K562 (cell line): ENCODE measurements at regions not wholly inside any gene's neighbourhood (a gene's known extent, or its start where the extent isn't known, plus 50 kb on each side); places are given as distances from the start of the nearest gene placed in this dataset.

Experiments used
- ATAC-seq: fragments of 200-7000 bp; cut with Tn5 transposase; 3 replicates; pipeline ENCODE4 v1.9.1; 2020; ENCODE audit warnings: moderate library complexity
- BruUV-seq: library from RNA; stranded (reverse); fragments of 400-500 nt; replicated peaks from 2 replicates; lab custom pipeline; 2021; lab: Mats Ljungman, UMichigan
- CTCF ChIA-PET: fragments of 300-600 bp; formaldehyde crosslinking; extraction: SDS; loops from one replicate; lab custom pipeline; 2021; ENCODE audit warnings: low intra/inter-chr PET ratio; lab: Yijun Ruan, JAX
- POLR2A ChIA-PET: fragments of 300-600, 350-650 bp; sonication (Branson Sonifier 250); formaldehyde crosslinking; extraction: SDS; loops from one replicate; lab custom pipeline; 2021; ENCODE audit warnings: antibody characterized with exemption, inconsistent platforms; lab: Yijun Ruan, JAX
- DNase-seq, 4 experiments: peaks; one replicate each; pipeline versions ENCODE4 v3.0.0 to v3.0.0-alpha.2; 2011 to 2018; ENCODE audit warnings: low spot score in 3 of 4, mixed read lengths in 3 of 4; ENCODE audit errors: extremely low read depth in 1 of 4
- FAIRE-seq: peaks from 2 replicates; lab custom pipeline; 2011; peaks lifted over from hg19 to GRCh38; lab: Jason Lieb, UNC
- H2AFZ ChIP-seq: 2 replicates; pipeline ENCODE4 v1.6.0; 2011; ENCODE audit warnings: low read depth, low read length, control low read depth, inconsistent platforms
- H3K27ac ChIP-seq: fragments of 200-600 bp; 3 replicates; pipeline ENCODE4 v1.8.0; 2011; ENCODE audit warnings: low read depth, mild to moderate bottlenecking, control low read depth, inconsistent platforms, low read length, moderate library complexity, mixed read lengths; ENCODE audit errors: extremely low read depth
- H3K27me3 ChIP-seq, 2 experiments: fragments of 300-600 bp in 1 of 2; 2 replicates in 1 of 2; 3 replicates in 1 of 2; pipeline versions ENCODE4 v1.6.0 to v1.8.0; 2011; ENCODE audit warnings: inconsistent platforms in 2 of 2, low read length in 2 of 2, mild to moderate bottlenecking in 1 of 2, mixed read lengths in 1 of 2, moderate library complexity in 1 of 2; ENCODE audit not compliant: control insufficient read depth in 2 of 2, insufficient read depth in 2 of 2
- H3K36me3 ChIP-seq: fragments of 300-600 bp; 3 replicates; pipeline ENCODE4 v1.8.0; 2011; ENCODE audit warnings: mild to moderate bottlenecking, low read length, inconsistent platforms; ENCODE audit not compliant: control insufficient read depth, insufficient read depth
- H3K4me1 ChIP-seq, 2 experiments: fragments of 200-600 bp in 1 of 2; replicated peaks in 1 of 2; 2 replicates in 1 of 2; 3 replicates in 1 of 2; pipeline versions ENCODE4 v1.5.1 to v1.8.0; 2011; ENCODE audit warnings: inconsistent platforms in 2 of 2, low read length in 2 of 2, mild to moderate bottlenecking in 1 of 2, mixed read lengths in 1 of 2, moderate library complexity in 1 of 2; ENCODE audit not compliant: control insufficient read depth in 2 of 2, insufficient read depth in 2 of 2
- H3K4me2 ChIP-seq: 2 replicates; pipeline ENCODE4 v1.6.1; 2011; ENCODE audit warnings: low read length, control low read depth, inconsistent platforms, mixed read lengths; ENCODE audit not compliant: insufficient read depth
- H3K4me3 ChIP-seq: fragments of 200-600 bp; sonication (generic), shearing (Covaris generic); 2 replicates; pipeline ENCODE4 v1.5.1; 2016; ENCODE audit warnings: control low read depth, inconsistent platforms
- H3K79me2 ChIP-seq: fragments of 200-600 bp; 3 replicates; pipeline ENCODE4 v1.8.0; 2011; ENCODE audit warnings: low read length, inconsistent platforms; ENCODE audit not compliant: control insufficient read depth, insufficient read depth
- H3K9ac ChIP-seq, 2 experiments: 2 replicates each; pipeline versions ENCODE4 v1.6.0 to v1.6.1; 2011; ENCODE audit warnings: low read depth in 2 of 2, low read length in 2 of 2, control low read depth in 1 of 2, inconsistent platforms in 1 of 2, mild to moderate bottlenecking in 1 of 2, mixed read lengths in 1 of 2; ENCODE audit not compliant: insufficient read depth in 1 of 2
- H3K9me1 ChIP-seq: one replicate; pipeline ENCODE4 v1.6.0; 2011; ENCODE audit warnings: inconsistent platforms, mild to moderate bottlenecking, low read length, moderate library complexity; ENCODE audit not compliant: control insufficient read depth, insufficient read depth
- H3K9me3 ChIP-seq: replicated peaks from 2 replicates; pipeline ENCODE4 v1.5.1; 2011; ENCODE audit warnings: low read depth, low read length, inconsistent platforms; ENCODE audit not compliant: control insufficient read depth, insufficient read depth
- H4K20me1 ChIP-seq: replicated peaks from 2 replicates; pipeline ENCODE4 v1.6.1; 2011; ENCODE audit warnings: low read length, inconsistent platforms, mixed read lengths; ENCODE audit not compliant: control insufficient read depth, insufficient read depth
- ARID3A ChIP-seq: IDR thresholded peaks from 2 replicates; pipeline ENCODE4 v1.6.1; 2012; ENCODE audit warnings: low read depth, low read length, improper control_type of control experiment, borderline replicate concordance
- CEBPB ChIP-seq: fragments of 450-650 bp; IDR thresholded peaks from 2 replicates; pipeline ENCODE4 v1.6.1; 2016; ENCODE audit warnings: missing genetic modification characterization, missing compliant biosample characterization
- CHD1 ChIP-seq: fragments of 200-600 bp; sonication (generic); IDR thresholded peaks from one replicate; pipeline ENCODE4 v1.6.1; 2012; ENCODE audit warnings: mild to moderate bottlenecking, moderate library complexity, low read length, inconsistent platforms
- DNMT1 ChIP-seq: fragments of 450-650 bp; IDR thresholded peaks from 2 replicates; pipeline ENCODE4 v1.6.1; 2016; ENCODE audit warnings: antibody characterized with exemption, mild to moderate bottlenecking
- EP300 ChIP-seq: IDR thresholded peaks from 2 replicates; pipeline ENCODE4 v1.6.1; 2012; ENCODE audit warnings: low read length, improper control_type of control experiment
- ETV1 ChIP-seq: fragments of 450-650 bp; conservative IDR thresholded peaks from 2 replicates; pipeline ENCODE4 v1.6.1; 2016; ENCODE audit warnings: missing genetic modification characterization, control low read depth, low read depth, missing compliant biosample characterization
- HOXB6 ChIP-seq: fragments of 250-450 bp; sonication (Bioruptor Pico); IDR thresholded peaks from 2 replicates; pipeline ENCODE4 v1.5.1; 2022; ENCODE audit warnings: mild to moderate bottlenecking, borderline replicate concordance
- TRIM25 ChIP-seq: fragments of 450-650 bp; IDR thresholded peaks from 2 replicates; pipeline ENCODE4 v1.7.0; 2016; ENCODE audit warnings: borderline replicate concordance
- ZBTB9 ChIP-seq: fragments of 450-650 bp; formaldehyde crosslinking; IDR thresholded peaks from 2 replicates; pipeline ENCODE4 v1.4.0; 2020; ENCODE audit warnings: mild to moderate bottlenecking, moderate library complexity
- ZNF586 ChIP-seq: fragments of 450-650 bp; formaldehyde crosslinking; conservative IDR thresholded peaks from 2 replicates; pipeline ENCODE4 v1.4.0; 2020; ENCODE audit warnings: mild to moderate bottlenecking, moderate library complexity
- WGBS: fragments of 100-300 bp; shearing (Covaris generic); methylation state at CpG from one replicate; pipeline ENCODE4 v1.1.6; 2016; ENCODE audit warnings: low coverage, mixed read lengths; ENCODE audit not compliant: insufficient coverage; ENCODE audit errors: missing lambda C conversion rate; 5-methylcytosine and 5-hydroxymethylcytosine counted together
- in situ Hi-C: fragments of 300-500 bp; cut with MboI; formaldehyde crosslinking; loops from 4 replicates; pipeline ENCODE4 v1.15.0; 2018; ENCODE audit warnings: inconsistent platforms, mixed read lengths
- intact Hi-C: fragments of 100-400 bp; cut with micrococcal nuclease; formaldehyde crosslinking; loops from 2 replicates; pipeline ENCODE4 v1.14.2; 2022
- TF ChIP-seq, protein P1 (sequence below): fragments of 450-650 bp; IDR thresholded peaks from 2 replicates; pipeline ENCODE4 v1.6.1; 2016; ENCODE audit warnings: low read depth, mild to moderate bottlenecking, moderate library complexity

GRCh38 chr19:28405346-28405742 is 807.6 kb downstream of the UQCRFS1 start:
- Histone ChIP-seq H3K9ac (no peak overlapping the region), H4K20me1 (no peaks in the 10 kb centered on the region), H3K9me3 (no peaks in the 10 kb centered on the region), H3K79me2 (no peaks in the 10 kb centered on the region), H3K27me3 (no peaks in the 10 kb centered on the region), H3K27ac (no peak overlapping the region), H2AFZ (no peak overlapping the region), H3K4me3 (no peak overlapping the region), H3K36me3 (no peaks in the 10 kb centered on the region), H3K9me1 (no peaks in the 10 kb centered on the region), H3K4me1 (peaks cover 7 to 14% of the 10 kb centered on the region in 2 experiments; a peak in 3 of 5 replicates), H3K4me2 (no peak overlapping the region)
- no peak for DNase-seq
- POLR2A ChIA-PET = no interaction called here
- FAIRE-seq = no peak
- ATAC-seq = no peak
- CTCF ChIA-PET = no interaction called here
- WGBS = 47% methylated on average over 12 of the region's 13 CpGs
- BruUV-seq = no TSS peak
- intact Hi-C loops (no loop called here), in situ Hi-C loops (no loop called here)
- TF ChIP-seq CEBPB (tag) (no peak), CHD1 (no peak), EP300 (no peak), TRIM25 (no peak), DNMT1 (no peak), ARID3A (no peak), ZNF586 (no peak), ZBTB9 (CRISPR knock-in tag) (no peak), ETV1 (tag) (no peak), HOXB6 (no peak)
- TF ChIP-seq, protein P1, sequence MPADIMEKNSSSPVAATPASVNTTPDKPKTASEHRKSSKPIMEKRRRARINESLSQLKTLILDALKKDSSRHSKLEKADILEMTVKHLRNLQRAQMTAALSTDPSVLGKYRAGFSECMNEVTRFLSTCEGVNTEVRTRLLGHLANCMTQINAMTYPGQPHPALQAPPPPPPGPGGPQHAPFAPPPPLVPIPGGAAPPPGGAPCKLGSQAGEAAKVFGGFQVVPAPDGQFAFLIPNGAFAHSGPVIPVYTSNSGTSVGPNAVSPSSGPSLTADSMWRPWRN = no peak
